ENCODE measurements at regions not wholly inside any gene's neighbourhood (a gene's known extent, or its start where the extent isn't known, plus 50 kb on each side); places are given as distances from the start of the nearest gene placed in this dataset.
"Not testable (repeated sequence)": the region's sequence is repeated elsewhere in the genome, so short reads cannot be mapped to it uniquely, and the experiment has no call there.

GRCh38 chr4:33829356-33829755 is 2415.0 kb downstream of the ARAP2 start:
- not testable (repeated sequence) for TF ChIP-seq EZH2 (IDR thresholded peaks at IDR 0.05; ENCODE audit: borderline replicate concordance, low read length); CTCF (IDR thresholded peaks at IDR 0.05; ENCODE audit: low read length)

All from OCI-LY1 (cell line).